GM19328 (cell line): ENCODE measurements at regions not wholly inside any gene's neighbourhood (a gene's known extent, or its start where the extent isn't known, plus 50 kb on each side); places are given as distances from the start of the nearest gene placed in this dataset.
"Not testable (repeated sequence)": the region's sequence is repeated elsewhere in the genome, so short reads cannot be mapped to it uniquely, and the experiment has no call there.

Source experiments
- ATAC-seq: cut with Tn5 transposase; IDR thresholded peaks from one replicate; pipeline ENCODE4 v1.9.1; 2021; ENCODE audit warnings: mild to moderate bottlenecking, moderate library complexity; ENCODE audit not compliant: unreplicated experiment

DNA sequence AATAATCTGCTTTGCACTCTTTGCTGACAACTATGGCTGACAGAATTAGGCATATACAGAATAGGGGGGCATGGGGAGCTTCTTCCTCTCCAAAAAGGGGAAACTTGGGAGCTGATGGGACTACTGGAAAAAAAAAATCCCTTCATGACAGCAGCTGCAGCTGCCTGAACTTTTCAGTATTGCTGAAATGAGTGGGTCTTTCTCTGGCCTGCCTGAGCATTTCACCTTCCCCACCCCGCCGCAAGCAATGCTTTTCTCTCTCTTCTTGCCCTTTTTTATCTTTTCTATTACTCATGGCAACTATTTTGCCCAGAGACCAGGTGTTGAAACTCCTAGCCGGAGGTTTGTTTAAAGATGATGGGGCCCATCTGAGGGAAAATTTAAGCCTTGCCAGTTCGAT is 244.9 kb downstream of the SEMA3D start:
- no peak for ATAC-seq

- ATAC-seq = no peak
Observed at GRCh38 chr7:84941291-84941690, 245.6 kb downstream of the SEMA3D start.

DNA sequence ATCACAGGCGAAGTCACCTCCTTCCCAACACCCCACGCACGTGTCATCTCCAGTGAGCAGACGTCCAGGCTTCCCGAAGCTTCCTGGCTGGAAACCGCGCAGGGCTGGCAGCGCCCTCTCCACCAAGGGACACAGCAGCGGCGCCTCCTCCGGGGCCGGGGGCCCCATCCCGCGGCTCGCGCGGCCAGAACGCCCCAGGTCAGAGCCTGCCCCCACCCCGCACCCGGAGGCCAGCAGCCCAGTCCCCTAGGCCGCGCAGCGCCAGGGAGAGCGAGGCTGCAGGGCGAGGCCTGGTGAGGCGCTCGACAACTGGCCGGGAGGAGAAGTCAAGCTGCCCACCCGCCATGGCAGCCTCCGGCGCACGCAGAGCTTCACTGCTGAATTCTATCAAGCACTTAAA is 247.0 kb downstream of the SEMA3D start:
- no peak for ATAC-seq

- no peak for ATAC-seq
Observed at GRCh38 chr7:84939442-84939841, 247.4 kb downstream of the SEMA3D start.

- no peak for ATAC-seq
Observed at GRCh38 chr7:84924353-84924752, 262.5 kb downstream of the SEMA3D start.

- ATAC-seq = no peak
Observed at GRCh38 chr7:84923348-84923747, 263.5 kb downstream of the SEMA3D start.

- ATAC-seq = no peak
Observed at GRCh38 chr7:84921154-84921553, 265.7 kb downstream of the SEMA3D start.

DNA sequence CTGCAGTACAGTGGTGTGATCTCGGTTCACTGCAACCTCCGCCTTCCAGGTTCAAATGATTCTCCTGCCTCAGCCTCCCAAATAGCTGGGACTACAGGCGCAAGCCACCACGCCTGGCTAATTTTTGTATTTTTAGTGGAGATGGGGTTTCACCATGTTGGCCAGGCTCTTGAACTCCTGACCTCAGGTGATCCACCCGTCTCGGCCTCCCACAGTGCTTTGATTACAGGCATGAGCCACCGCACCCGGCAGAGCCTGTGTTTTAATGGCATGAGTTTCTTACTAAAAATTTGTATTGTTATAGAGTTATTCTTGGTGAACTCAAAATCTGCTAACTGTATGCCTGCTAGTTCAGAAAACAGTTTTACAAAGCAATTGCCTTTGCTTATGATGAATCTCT is 269.9 kb downstream of the SEMA3D start:
- ATAC-seq = not testable (repeated sequence)

DNA sequence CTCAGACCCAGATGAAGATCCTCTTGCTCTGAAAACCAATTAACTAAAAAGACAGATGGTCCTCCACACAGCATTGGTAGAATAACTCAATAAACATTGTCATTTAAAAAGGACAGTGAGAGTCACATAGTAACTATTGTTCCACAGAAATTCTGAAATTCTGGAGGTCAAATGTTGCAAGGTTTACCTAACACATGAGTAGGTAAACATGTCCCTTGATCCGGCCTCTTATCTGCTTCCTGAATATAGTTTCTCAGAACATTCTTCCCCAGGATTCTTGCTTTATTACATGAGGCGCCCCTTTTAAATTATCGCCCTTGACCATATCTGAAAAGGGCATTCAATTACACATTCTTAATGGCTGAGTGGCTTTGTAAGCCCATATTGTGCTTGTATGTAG is 270.7 kb downstream of the SEMA3D start:
- no peak for ATAC-seq

- ATAC-seq = no peak
Observed at GRCh38 chr7:84914598-84914997, 272.3 kb downstream of the SEMA3D start.

- ATAC-seq = no peak
Observed at GRCh38 chr7:84913731-84914130, 273.1 kb downstream of the SEMA3D start.

- ATAC-seq = no peak
Observed at GRCh38 chr7:84912993-84913635, 273.7 kb downstream of the SEMA3D start.

DNA sequence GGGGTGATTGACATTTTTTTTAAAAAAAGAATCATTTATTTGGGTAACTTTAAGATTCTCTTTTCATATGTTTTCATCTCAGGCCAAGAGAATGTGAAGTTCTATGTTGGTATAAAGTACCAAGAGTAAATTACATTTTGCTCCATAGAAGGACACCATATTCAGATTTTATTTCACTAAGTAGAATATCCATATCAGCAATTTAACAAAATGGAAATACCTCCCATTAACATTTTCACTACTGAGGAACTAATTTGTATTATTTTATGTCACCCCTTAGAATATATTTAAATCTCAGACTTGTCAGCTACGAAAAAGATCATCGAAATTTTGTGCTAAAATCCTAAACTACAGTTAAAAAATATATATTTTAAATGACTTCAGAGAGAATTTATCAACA is 274.3 kb downstream of the SEMA3D start:
- no peak for ATAC-seq

DNA sequence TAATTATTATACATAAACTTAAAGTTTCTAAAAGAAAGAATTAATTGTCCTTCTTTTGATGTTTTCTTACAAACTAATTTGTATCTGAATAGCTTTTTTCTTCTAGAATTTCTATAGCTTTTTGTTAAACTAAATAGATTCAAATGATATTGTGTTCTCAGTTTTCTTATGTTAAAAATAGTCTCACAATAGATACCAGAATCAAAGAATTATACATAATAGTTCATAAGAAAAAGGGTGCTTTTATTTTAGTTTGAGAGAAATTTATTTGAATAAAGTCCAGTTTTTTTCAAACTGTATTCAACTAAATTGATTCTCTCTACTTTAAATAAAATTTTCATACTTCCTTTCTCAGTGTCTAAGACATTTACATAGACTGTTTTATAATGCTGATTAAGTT is 274.8 kb downstream of the SEMA3D start:
- no peak for ATAC-seq

GRCh38 chr7:84911077-84911476 is 275.8 kb downstream of the SEMA3D start:
- ATAC-seq = no peak

DNA sequence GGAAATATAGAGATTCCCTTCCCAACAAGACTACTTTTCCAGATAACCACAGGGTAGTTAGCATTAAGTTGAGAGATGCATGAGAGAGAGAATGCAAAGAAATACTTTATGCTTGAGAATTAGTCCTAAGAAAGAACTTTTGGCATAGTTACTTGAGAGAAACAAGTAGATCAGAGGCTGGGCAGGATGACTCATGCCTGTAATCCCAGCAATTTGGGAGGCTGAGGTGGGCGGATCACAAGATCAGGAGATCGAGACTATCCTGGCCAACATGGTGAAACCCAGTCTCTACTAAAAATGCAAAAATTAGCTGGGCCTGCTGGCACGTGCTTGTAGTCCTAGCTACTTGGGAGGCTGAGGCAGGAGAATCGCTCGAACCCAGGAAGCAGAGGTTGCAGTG is 276.5 kb downstream of the SEMA3D start:
- ATAC-seq = not testable (repeated sequence)

- ATAC-seq = no peak
Observed at GRCh38 chr7:84908196-84908793, 278.6 kb downstream of the SEMA3D start.

GRCh38 chr7:84906889-84907288 is 280.0 kb downstream of the SEMA3D start:
- no peak for ATAC-seq

GRCh38 chr7:84904561-84904960 is 282.3 kb downstream of the SEMA3D start:
- ATAC-seq = no peak

DNA sequence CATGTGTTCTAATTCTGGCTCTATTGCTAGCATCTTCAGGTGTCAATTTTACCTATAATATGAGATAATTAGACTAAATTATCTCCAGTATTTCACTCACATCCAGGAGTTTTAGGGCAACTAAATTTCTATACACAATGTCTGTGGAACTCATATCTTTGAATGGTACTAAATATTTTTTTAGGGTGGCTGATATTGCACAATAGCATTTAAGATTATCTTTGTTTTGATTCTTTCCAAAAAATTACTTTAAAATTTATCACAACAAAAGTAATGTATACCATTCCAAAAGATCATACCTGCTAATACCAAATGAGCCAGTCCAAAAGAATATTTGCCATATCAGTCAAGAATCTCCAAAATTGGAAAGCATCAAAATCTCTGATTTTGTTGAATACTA is 285.5 kb downstream of the SEMA3D start:
- no peak for ATAC-seq

DNA sequence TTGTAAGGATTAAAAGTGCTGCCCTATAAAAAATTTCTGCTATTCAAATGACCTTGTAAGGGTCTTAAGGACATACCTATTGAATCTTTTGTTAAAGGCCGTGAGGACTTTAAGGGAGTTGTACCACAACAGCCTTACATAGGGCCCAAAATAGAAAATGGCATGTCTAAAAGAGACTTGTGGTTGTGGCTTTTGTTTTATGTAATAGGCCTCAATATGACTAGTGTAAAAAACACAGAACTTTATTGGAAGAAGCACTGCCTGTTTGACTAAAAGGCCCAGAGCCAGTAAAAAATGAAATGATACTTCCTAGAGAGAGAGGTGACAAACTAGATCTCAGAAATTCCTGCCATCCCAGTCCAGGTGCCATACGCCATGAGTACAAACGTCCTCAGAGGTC is 286.6 kb downstream of the SEMA3D start:
- no peak for ATAC-seq

- ATAC-seq = no peak
Observed at GRCh38 chr7:84895563-84895962, 291.3 kb downstream of the SEMA3D start.

DNA sequence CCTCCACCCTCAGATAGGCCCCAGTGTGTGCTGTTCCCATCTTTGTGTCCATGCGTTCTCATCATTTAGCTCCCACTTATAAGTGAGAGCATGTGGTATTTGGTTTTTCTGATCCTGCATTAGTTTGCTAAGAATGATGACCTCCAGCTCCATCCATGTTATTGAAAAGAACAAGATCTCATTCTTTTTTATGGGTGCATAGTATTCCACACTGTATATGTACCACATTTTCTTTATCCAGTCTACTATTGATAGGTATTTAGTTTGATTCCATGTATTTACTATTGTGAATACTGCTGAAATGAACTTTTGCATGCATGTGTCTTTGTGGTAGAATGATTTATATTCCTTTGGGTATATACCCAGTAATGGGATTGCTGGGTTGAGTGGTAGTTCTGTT is 303.3 kb downstream of the SEMA3D start:
- ATAC-seq = not testable (repeated sequence)
